ENCODE measurements at regions not wholly inside any gene's neighbourhood (a gene's known extent, or its start where the extent isn't known, plus 50 kb on each side); places are given as distances from the start of the nearest gene placed in this dataset.

DNA sequence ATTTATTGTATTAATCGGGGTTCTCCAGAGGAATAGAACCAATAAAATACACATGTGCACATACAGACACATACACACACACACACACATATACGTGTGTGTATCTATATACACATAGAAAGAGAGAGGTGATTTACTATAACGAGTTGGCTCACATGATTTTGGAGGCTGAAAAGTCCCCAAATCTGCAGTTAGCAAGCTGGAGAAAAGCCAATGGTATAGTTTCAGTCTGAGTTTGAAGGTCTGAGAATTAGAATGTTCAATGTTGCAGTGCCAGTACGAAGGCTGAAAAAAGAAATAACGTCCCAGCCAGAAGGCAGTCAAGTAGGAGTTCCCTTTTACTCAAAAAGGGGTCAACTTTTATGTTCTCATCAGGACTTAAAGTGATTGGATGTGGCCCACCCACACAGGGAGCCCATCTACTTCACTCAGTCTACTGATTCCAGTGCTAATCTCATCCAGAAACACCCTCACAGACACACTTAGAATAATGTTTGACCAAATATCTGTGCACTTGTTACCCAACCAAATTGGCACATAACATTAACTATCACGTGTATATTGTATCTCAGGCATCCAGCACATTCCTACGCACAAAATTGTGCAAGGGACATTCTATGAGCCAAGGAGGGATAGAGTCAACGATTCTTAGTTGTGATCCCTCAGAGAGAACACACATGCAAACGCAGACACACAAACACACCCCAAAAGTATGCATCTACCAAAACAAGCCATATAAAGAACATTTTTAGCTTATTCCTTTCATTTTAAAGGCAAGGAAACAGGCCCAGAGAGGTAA is 195.5 kb upstream of the DUSP10 start:
- peak overlapping the region; percentile 91 for H3K4me2 ChIP-seq
- no peaks in the 10 kb centered on the region for H4K20me1 ChIP-seq (ENCODE audit: insufficient read depth)
- H3K4me3 ChIP-seq (IDR thresholded peaks at IDR 0.05; ENCODE audit: insufficient read depth, low read depth, low read length), result no peak overlapping the region
- H3K9ac ChIP-seq, result peak overlapping the region; percentile 2; the same call in 1 of the 2 replicates
- peaks cover 61% of the 10 kb centered on the region for H3K4me1 ChIP-seq (ENCODE audit: low read depth, poor library complexity, severe bottlenecking)
- TF ChIP-seq, protein P1, sequence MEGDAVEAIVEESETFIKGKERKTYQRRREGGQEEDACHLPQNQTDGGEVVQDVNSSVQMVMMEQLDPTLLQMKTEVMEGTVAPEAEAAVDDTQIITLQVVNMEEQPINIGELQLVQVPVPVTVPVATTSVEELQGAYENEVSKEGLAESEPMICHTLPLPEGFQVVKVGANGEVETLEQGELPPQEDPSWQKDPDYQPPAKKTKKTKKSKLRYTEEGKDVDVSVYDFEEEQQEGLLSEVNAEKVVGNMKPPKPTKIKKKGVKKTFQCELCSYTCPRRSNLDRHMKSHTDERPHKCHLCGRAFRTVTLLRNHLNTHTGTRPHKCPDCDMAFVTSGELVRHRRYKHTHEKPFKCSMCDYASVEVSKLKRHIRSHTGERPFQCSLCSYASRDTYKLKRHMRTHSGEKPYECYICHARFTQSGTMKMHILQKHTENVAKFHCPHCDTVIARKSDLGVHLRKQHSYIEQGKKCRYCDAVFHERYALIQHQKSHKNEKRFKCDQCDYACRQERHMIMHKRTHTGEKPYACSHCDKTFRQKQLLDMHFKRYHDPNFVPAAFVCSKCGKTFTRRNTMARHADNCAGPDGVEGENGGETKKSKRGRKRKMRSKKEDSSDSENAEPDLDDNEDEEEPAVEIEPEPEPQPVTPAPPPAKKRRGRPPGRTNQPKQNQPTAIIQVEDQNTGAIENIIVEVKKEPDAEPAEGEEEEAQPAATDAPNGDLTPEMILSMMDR (conservative IDR thresholded peaks at IDR 0.05; ENCODE audit: low read depth, low read length), result no peak
- H2AFZ ChIP-seq (ENCODE audit: low read depth), result peak overlapping the region; percentile 42; the same call in 1 of the 2 replicates
- H3K36me3 ChIP-seq (ENCODE audit: insufficient read depth), result no peaks in the 10 kb centered on the region
- H3K79me2 ChIP-seq (ENCODE audit: insufficient read depth, low read depth), result no peaks in the 10 kb centered on the region
- no peaks in the 10 kb centered on the region for H3K27me3 ChIP-seq (ENCODE audit: insufficient read depth, low read depth)
- H3K27ac ChIP-seq, result peak overlapping the region; percentile 93

DNA sequence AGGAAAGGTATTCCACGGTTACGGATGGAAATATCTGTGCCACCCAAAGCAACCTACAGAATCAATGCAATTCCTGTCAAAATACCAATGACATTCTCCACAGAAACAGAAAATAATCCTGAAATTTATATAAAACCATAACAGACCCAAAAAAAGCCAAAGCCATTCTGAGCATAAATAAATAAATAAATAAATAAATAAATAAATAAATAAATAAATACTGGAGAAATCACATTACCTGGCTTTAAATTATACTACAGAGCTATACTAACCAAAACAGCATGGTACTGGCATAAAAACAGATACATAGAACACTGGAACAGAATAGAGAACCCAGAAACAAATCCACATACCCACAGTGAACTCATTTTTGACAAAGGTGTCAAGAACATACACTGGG is 191.9 kb upstream of the DUSP10 start:
- H3K4me2 ChIP-seq, result no peak overlapping the region
- TF ChIP-seq, protein P1 (conservative IDR thresholded peaks at IDR 0.05; ENCODE audit: low read depth, low read length), result no peak
- H2AFZ ChIP-seq (ENCODE audit: low read depth), result no peak overlapping the region
- no peaks in the 10 kb centered on the region for H3K36me3 ChIP-seq (ENCODE audit: insufficient read depth)
- no peak overlapping the region for H3K4me3 ChIP-seq (IDR thresholded peaks at IDR 0.05; ENCODE audit: insufficient read depth, low read depth, low read length)
- H3K9ac ChIP-seq, result no peak overlapping the region
- no peaks in the 10 kb centered on the region for H3K27me3 ChIP-seq (ENCODE audit: insufficient read depth, low read depth)
- H3K4me1 ChIP-seq (ENCODE audit: low read depth, poor library complexity, severe bottlenecking), result peaks cover 28% of the 10 kb centered on the region
- no peaks in the 10 kb centered on the region for H4K20me1 ChIP-seq (ENCODE audit: insufficient read depth)
- no peaks in the 10 kb centered on the region for H3K79me2 ChIP-seq (ENCODE audit: insufficient read depth, low read depth)
- H3K27ac ChIP-seq, result no peak overlapping the region

DNA sequence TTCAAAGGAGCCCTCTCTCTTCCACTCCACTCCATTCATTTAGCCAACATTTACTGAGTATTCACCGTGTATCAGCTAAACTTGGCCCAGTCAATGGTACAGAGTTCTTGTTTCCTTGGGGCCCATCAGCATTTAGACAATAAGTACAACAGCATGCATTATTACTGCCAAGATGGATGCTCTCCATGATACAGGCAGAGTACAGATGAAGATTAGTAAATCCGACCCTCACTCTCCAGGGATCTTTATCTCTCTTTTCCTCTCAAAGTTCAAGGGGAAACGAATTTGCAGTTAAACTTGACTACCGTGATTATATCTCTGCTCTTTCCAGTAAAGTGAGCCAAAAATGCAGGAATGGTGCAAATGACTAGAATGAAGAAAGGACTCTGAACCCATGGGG is 184.6 kb upstream of the DUSP10 start:
- Histone ChIP-seq H2AFZ (ENCODE audit: low read depth) (no peak overlapping the region), H3K27ac (no peak overlapping the region), H3K4me3 (IDR thresholded peaks at IDR 0.05; ENCODE audit: insufficient read depth, low read depth, low read length) (no peak overlapping the region), H3K4me2 (no peak overlapping the region), H4K20me1 (ENCODE audit: insufficient read depth) (no peaks in the 10 kb centered on the region), H3K36me3 (ENCODE audit: insufficient read depth) (no peaks in the 10 kb centered on the region), H3K27me3 (ENCODE audit: insufficient read depth, low read depth) (no peaks in the 10 kb centered on the region), H3K9ac (no peak overlapping the region), H3K4me1 (ENCODE audit: low read depth, poor library complexity, severe bottlenecking) (peaks cover 25% of the 10 kb centered on the region), H3K79me2 (ENCODE audit: insufficient read depth, low read depth) (no peaks in the 10 kb centered on the region)
- TF ChIP-seq, protein P1 (conservative IDR thresholded peaks at IDR 0.05; ENCODE audit: low read depth, low read length), result no peak

DNA sequence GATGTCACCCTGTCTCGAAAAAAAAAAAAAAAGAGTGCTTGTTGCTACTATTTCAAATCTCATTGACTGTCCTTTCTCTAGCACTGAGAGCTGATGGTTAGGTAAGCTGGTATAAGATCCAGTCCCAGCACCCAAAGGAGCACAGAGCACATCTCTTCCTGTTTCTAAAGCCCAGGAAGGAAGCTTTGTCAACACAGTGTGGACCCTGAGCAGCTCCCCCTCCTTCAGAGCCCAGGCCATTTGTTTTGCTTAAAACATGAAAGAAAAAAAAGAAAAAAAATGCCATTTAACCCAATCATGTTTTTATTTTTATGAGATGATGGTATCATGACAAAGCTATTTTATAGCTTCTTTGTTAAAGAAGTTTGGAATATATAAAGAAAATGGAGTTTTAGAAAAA is 184.1 kb upstream of the DUSP10 start:
- TF ChIP-seq, protein P1 (conservative IDR thresholded peaks at IDR 0.05; ENCODE audit: low read depth, low read length), result no peak
- Histone ChIP-seq H3K9ac (no peak overlapping the region), H3K27ac (no peak overlapping the region), H3K79me2 (ENCODE audit: insufficient read depth, low read depth) (no peaks in the 10 kb centered on the region), H3K4me3 (IDR thresholded peaks at IDR 0.05; ENCODE audit: insufficient read depth, low read depth, low read length) (no peak overlapping the region), H3K4me1 (ENCODE audit: low read depth, poor library complexity, severe bottlenecking) (peaks cover 30% of the 10 kb centered on the region), H3K27me3 (ENCODE audit: insufficient read depth, low read depth) (no peaks in the 10 kb centered on the region), H3K36me3 (ENCODE audit: insufficient read depth) (no peaks in the 10 kb centered on the region), H2AFZ (ENCODE audit: low read depth) (no peak overlapping the region), H3K4me2 (no peak overlapping the region), H4K20me1 (ENCODE audit: insufficient read depth) (no peaks in the 10 kb centered on the region)

Data from KMS-11 (cell line).